ENCODE measurements at regions not wholly inside any gene's neighbourhood (a gene's known extent, or its start where the extent isn't known, plus 50 kb on each side); places are given as distances from the start of the nearest gene placed in this dataset.
"Not testable (repeated sequence)": the region's sequence is repeated elsewhere in the genome, so short reads cannot be mapped to it uniquely, and the experiment has no call there.

DNA sequence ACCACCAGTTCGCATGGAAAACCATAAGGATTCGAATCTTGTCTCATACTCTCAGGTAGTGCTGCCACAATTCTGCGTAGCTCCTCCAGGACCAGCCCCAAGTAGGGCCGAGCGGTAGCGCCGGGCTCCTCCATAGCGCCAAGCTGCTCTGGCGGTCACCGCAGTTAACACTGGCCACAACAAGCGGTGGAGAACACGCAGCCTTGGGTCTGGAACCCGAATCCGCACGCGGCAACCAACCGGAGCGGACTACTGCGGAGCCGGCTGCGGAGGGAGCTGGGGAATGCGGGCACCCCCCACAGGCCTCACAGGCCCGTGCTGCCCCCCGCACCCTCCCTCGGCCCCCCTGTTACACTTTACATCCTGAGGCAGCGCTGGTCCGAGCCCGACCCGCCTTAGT lies 531.5 kb downstream of the STK39 start:
- Mint-ChIP-seq H3K4me1 (ENCODE audit: low read depth) (no peaks in the 10 kb centered on the region), H3K27me3 (no peaks in the 10 kb centered on the region), H3K9me3 (no peaks in the 10 kb centered on the region), H3K36me3 (no peaks in the 10 kb centered on the region), H3K4me3 (no peak overlapping the region), H3K27ac (no peak overlapping the region)
- ChIA-PET POLR2A (no interaction called here), CTCF (no interaction called here)
- intact Hi-C loops (cut with micrococcal nuclease), result no loop called here
- no peak for DNase-seq

DNA sequence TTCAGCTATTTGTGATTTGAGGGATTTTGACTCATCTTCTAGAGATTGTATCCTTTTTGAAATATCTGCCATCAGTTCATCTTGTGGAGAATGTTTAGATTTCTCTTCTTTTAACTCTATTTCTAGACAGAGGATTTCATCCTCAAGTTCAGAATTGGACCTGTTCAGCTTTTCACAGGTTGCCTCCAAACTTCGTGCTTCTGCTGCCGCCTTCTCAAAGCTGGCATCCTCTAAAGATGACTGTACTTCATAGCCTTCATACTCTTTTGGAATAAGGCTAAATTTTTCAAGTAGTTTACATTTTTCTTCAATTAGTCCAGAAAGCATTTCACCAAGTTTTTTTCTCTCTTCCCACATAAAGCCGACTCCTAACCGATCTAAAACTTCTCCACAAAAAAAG lies 531.9 kb downstream of the STK39 start:
- H3K4me3 Mint-ChIP-seq; H3K4me1 Mint-ChIP-seq (ENCODE audit: low read depth); H3K9me3 Mint-ChIP-seq; H3K36me3 Mint-ChIP-seq; H3K27ac Mint-ChIP-seq; intact Hi-C loops (cut with micrococcal nuclease); H3K27me3 Mint-ChIP-seq; DNase-seq; POLR2A ChIA-PET; CTCF ChIA-PET: not testable (repeated sequence)

- H3K4me3 Mint-ChIP-seq, result no peak overlapping the region
- no peaks in the 10 kb centered on the region for H3K4me1 Mint-ChIP-seq (ENCODE audit: low read depth)
- no peaks in the 10 kb centered on the region for H3K36me3 Mint-ChIP-seq
- ChIA-PET POLR2A (no interaction called here), CTCF (no interaction called here)
- intact Hi-C loops (cut with micrococcal nuclease), result no loop called here
- H3K27ac Mint-ChIP-seq, result no peak overlapping the region
- no peaks in the 10 kb centered on the region for H3K9me3 Mint-ChIP-seq
- no peaks in the 10 kb centered on the region for H3K27me3 Mint-ChIP-seq
- DNase-seq, result no peak
These were observed 535.1 kb downstream of the STK39 start for GRCh38 chr2:167712275-167712674.

DNA sequence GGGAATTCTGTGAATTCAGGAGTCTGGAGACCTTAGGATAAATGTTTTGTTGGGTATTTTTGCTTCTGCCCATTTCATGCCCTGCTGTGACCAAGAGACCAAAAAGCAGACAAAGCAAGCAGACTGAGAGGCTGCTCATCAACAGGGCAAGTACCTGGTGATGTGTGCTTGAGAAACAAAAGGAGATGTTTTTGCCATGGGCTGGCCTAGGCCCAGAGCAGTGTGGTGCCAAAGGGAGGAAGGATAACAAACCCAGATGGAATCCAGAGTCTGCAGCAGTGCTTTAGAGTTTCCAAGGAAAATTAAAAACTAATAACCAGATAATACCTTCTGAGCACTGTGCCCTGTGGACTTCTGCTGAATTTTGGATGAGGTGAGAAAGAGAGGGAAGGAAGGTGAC lies 538.4 kb downstream of the STK39 start:
- Mint-ChIP-seq H3K36me3 (no peaks in the 10 kb centered on the region), H3K27ac (no peak overlapping the region), H3K9me3 (no peaks in the 10 kb centered on the region), H3K4me1 (ENCODE audit: low read depth) (no peaks in the 10 kb centered on the region), H3K4me3 (no peak overlapping the region), H3K27me3 (no peaks in the 10 kb centered on the region)
- intact Hi-C loops (cut with micrococcal nuclease), result no loop called here
- DNase-seq, result no peak
- ChIA-PET POLR2A (no interaction called here), CTCF (no interaction called here)

DNA sequence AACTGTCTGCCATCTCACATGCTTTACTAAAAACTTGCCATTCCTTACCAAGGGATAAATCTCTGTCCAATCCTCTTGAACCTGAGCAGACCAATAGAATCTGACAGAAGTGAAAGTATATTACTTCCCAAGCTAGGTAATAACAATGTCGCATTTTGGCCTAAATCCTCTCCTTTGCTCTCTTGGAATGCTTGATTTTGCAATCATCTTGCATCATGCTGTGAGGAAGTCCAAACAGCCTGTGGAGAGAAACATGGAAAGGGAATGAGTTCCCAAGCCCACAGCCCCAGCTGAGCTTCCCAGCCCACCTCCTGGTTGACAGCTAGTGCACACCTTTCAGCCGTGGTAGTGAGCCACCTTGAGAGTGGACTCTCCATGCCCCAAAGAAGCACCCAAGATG lies 540.6 kb downstream of the STK39 start:
- ChIA-PET CTCF (no interaction called here), POLR2A (no interaction called here)
- Mint-ChIP-seq H3K4me3 (no peak overlapping the region), H3K36me3 (no peaks in the 10 kb centered on the region), H3K9me3 (no peaks in the 10 kb centered on the region), H3K27me3 (no peaks in the 10 kb centered on the region), H3K27ac (no peak overlapping the region), H3K4me1 (ENCODE audit: low read depth) (no peaks in the 10 kb centered on the region)
- no peak for DNase-seq
- intact Hi-C loops (cut with micrococcal nuclease), result no loop called here

DNA sequence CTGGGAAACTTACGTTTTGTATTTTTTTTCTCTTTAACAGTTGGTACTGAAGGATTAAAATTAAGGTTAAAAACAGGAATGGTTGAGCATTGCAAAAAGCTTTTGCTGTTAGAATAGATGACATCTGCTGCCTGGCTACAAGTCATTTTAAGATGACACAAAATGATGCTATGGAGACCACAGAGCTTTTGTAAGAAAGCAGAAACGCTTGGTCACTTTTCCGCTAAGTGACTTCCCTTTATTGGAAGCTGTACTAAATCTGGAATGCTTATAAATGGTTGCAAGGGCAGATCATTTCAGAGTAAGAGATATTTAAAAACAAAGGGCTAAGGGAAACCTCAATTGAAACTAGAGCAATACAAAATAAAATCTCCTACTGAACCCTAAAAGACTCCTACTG lies 544.0 kb downstream of the STK39 start:
- Mint-ChIP-seq H3K4me3 (no peak overlapping the region), H3K36me3 (no peaks in the 10 kb centered on the region), H3K27ac (no peak overlapping the region), H3K9me3 (no peaks in the 10 kb centered on the region), H3K27me3 (peaks cover 3% of the 10 kb centered on the region), H3K4me1 (ENCODE audit: low read depth) (no peaks in the 10 kb centered on the region)
- POLR2A ChIA-PET, result no interaction called here
- intact Hi-C loops (cut with micrococcal nuclease), result no loop called here
- CTCF ChIA-PET, result no interaction called here
- DNase-seq, result no peak

GRCh38 chr2:167702227-167702626 lies 545.2 kb downstream of the STK39 start:
- Mint-ChIP-seq H3K4me1 (ENCODE audit: low read depth) (no peaks in the 10 kb centered on the region), H3K27me3 (peaks cover 3% of the 10 kb centered on the region), H3K36me3 (no peaks in the 10 kb centered on the region), H3K27ac (no peak overlapping the region), H3K9me3 (no peaks in the 10 kb centered on the region), H3K4me3 (no peak overlapping the region)
- ChIA-PET POLR2A (no interaction called here), CTCF (interaction anchor here (1.3 kb wide), 1 partner anchor 417 kb away, joined by 3 read pairs; no protein-coding TSS in a partner anchor)
- DNase-seq, result no peak
- intact Hi-C loops (cut with micrococcal nuclease), result no loop called here

- H3K27me3 Mint-ChIP-seq, result peaks cover 3% of the 10 kb centered on the region
- H3K36me3 Mint-ChIP-seq, result no peaks in the 10 kb centered on the region
- POLR2A ChIA-PET, result no interaction called here
- no peak for DNase-seq
- H3K27ac Mint-ChIP-seq, result no peak overlapping the region
- no peaks in the 10 kb centered on the region for H3K4me1 Mint-ChIP-seq (ENCODE audit: low read depth)
- no peaks in the 10 kb centered on the region for H3K9me3 Mint-ChIP-seq
- intact Hi-C loops (cut with micrococcal nuclease), result no loop called here
- CTCF ChIA-PET, result interaction anchor here (1.3 kb wide), 1 partner anchor 418 kb away, joined by 3 read pairs; no protein-coding TSS in a partner anchor
- no peak overlapping the region for H3K4me3 Mint-ChIP-seq
These were observed 545.7 kb downstream of the STK39 start for GRCh38 chr2:167701651-167702050.

DNA sequence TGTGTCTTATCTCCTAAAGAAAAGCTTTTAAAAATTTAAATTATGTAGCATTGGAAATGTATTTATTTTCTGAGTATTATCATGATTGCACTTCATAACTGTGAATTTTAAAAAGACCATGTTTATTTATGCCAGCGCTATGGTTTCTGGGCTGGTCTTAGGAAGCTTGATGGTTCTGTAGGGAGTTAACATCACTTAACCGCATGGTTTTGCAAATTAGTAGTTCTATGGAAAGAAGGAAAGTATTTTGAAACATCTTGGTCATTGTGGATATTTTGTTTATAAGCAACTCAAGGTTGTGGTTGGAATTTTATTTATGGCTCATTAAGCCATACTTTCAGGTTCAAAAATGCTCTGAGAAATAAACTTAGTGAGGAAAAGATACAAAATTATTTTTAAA lies 549.4 kb downstream of the STK39 start:
- no peaks in the 10 kb centered on the region for H3K9me3 Mint-ChIP-seq
- no peak overlapping the region for H3K27ac Mint-ChIP-seq
- ChIA-PET CTCF (interaction anchor here (0.9 kb wide), 1 partner anchor 11 kb away, joined by 3 read pairs; no protein-coding TSS in a partner anchor), POLR2A (no interaction called here)
- H3K36me3 Mint-ChIP-seq, result no peaks in the 10 kb centered on the region
- no peak for DNase-seq
- peaks cover 3% of the 10 kb centered on the region for H3K27me3 Mint-ChIP-seq
- H3K4me1 Mint-ChIP-seq (ENCODE audit: low read depth), result no peaks in the 10 kb centered on the region
- H3K4me3 Mint-ChIP-seq, result no peak overlapping the region
- intact Hi-C loops (cut with micrococcal nuclease), result no loop called here

- ChIA-PET POLR2A (no interaction called here), CTCF (interaction anchor here (0.9 kb wide), 1 partner anchor 11 kb away, joined by 3 read pairs; no protein-coding TSS in a partner anchor)
- Mint-ChIP-seq H3K9me3 (no peaks in the 10 kb centered on the region), H3K36me3 (no peaks in the 10 kb centered on the region), H3K27ac (no peak overlapping the region), H3K4me3 (no peak overlapping the region), H3K27me3 (peaks cover 3% of the 10 kb centered on the region), H3K4me1 (ENCODE audit: low read depth) (no peaks in the 10 kb centered on the region)
- intact Hi-C loops (cut with micrococcal nuclease), result no loop called here
- no peak for DNase-seq
These were observed 550.2 kb downstream of the STK39 start for GRCh38 chr2:167697194-167697593.

DNA sequence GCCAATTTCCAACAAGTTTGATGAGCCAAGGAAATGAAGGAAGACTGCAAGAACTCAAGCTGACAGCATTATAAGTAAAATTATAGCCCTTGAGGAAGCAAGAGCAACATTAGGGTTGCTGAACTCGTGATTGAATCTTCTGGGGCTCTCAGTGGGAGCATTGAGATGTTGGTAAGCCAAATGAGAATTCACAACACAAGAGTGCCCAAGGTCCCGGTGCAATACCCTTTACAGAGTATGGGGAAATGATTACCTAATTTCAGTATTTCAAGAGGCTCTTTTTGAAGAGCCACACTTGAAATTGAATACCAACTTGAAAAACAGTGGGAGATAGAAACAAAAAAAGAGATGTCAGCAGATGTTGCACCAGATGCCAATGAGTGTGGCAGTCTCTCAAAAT lies 554.5 kb downstream of the STK39 start:
- POLR2A ChIA-PET, result no interaction called here
- Mint-ChIP-seq H3K27ac (no peak overlapping the region), H3K9me3 (no peaks in the 10 kb centered on the region), H3K36me3 (no peaks in the 10 kb centered on the region), H3K4me3 (no peak overlapping the region), H3K27me3 (no peaks in the 10 kb centered on the region), H3K4me1 (ENCODE audit: low read depth) (no peaks in the 10 kb centered on the region)
- DNase-seq, result no peak
- CTCF ChIA-PET, result no interaction called here
- intact Hi-C loops (cut with micrococcal nuclease), result no loop called here

DNA sequence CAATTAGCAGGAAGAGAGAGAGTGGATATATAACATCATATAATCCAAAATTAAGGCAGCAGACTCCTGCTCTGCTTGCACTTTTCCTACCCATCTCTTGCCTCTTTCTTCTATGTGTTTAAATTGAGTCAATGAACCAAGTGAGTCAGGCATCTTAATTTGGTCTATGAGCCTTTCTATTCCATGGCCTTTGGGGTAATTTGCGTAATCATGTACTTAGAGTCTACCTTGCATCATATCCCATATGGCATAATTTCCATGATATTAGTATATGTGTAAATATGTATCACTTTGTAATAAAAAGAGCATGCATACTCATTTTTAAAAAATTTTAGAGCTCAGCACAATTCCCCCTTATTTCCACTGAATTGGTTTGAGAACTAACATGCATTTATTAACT lies 555.2 kb downstream of the STK39 start:
- no peaks in the 10 kb centered on the region for H3K4me1 Mint-ChIP-seq (ENCODE audit: low read depth)
- intact Hi-C loops (cut with micrococcal nuclease), result no loop called here
- no peaks in the 10 kb centered on the region for H3K9me3 Mint-ChIP-seq
- ChIA-PET CTCF (no interaction called here), POLR2A (no interaction called here)
- no peaks in the 10 kb centered on the region for H3K36me3 Mint-ChIP-seq
- DNase-seq, result no peak
- no peaks in the 10 kb centered on the region for H3K27me3 Mint-ChIP-seq
- H3K27ac Mint-ChIP-seq, result no peak overlapping the region
- H3K4me3 Mint-ChIP-seq, result no peak overlapping the region

DNA sequence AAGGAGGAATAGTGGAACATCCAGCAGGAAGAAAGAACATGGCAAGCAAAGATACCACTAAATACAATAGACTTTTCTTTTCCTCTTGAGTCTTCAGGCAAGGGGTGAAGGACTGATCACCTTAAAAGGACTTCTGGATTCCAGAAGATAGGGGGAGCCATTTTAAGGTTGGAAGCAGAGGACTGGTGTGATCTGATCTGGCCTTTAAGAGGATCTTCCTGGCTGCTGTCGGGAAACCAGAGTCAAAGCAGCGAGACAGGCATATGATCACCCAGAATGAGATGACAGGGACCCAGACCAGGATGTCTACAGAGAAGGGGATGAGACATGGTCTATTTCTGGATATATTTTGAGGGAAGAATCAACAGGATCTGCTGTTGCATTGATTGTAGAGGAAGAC lies 558.0 kb downstream of the STK39 start:
- ChIA-PET CTCF (no interaction called here), POLR2A (no interaction called here)
- Mint-ChIP-seq H3K9me3 (no peaks in the 10 kb centered on the region), H3K36me3 (no peaks in the 10 kb centered on the region), H3K4me1 (ENCODE audit: low read depth) (no peaks in the 10 kb centered on the region), H3K4me3 (no peak overlapping the region), H3K27ac (no peak overlapping the region), H3K27me3 (no peaks in the 10 kb centered on the region)
- no peak for DNase-seq
- intact Hi-C loops (cut with micrococcal nuclease), result no loop called here

GRCh38 chr2:167686691-167687090 lies 560.7 kb downstream of the STK39 start:
- H3K27ac Mint-ChIP-seq, result no peak overlapping the region
- H3K9me3 Mint-ChIP-seq, result no peaks in the 10 kb centered on the region
- DNase-seq, result no peak
- intact Hi-C loops (cut with micrococcal nuclease), result no loop called here
- H3K27me3 Mint-ChIP-seq, result no peaks in the 10 kb centered on the region
- H3K4me1 Mint-ChIP-seq (ENCODE audit: low read depth), result no peaks in the 10 kb centered on the region
- ChIA-PET POLR2A (no interaction called here), CTCF (interaction anchor here (0.6 to 1.2 kb wide), 2 partner anchors 11 to 789 kb away, joined by 3 read pairs; no protein-coding TSS in a partner anchor)
- no peaks in the 10 kb centered on the region for H3K36me3 Mint-ChIP-seq
- H3K4me3 Mint-ChIP-seq, result no peak overlapping the region

All from activated CD4-positive, alpha-beta memory T cell treated with anti-CD3 and anti-CD28 coated beads for 36 hours (primary cell).